H1 (cell line): ENCODE measurements at regions not wholly inside any gene's neighbourhood (a gene's known extent, or its start where the extent isn't known, plus 50 kb on each side); places are given as distances from the start of the nearest gene placed in this dataset.

Experiments
- CTCF ChIA-PET: fragments of 300-600 bp; sonication (Branson Sonifier 250); formaldehyde crosslinking; loops from one replicate; lab custom pipeline; 2021; ENCODE audit not compliant: partially characterized antibody; lab: Charles Lee
- POLR2A ChIA-PET: fragments of 300-600 bp; sonication (Branson Sonifier 250); formaldehyde crosslinking; loops from one replicate; lab custom pipeline; 2021; ENCODE audit warnings: inconsistent platforms; ENCODE audit not compliant: partially characterized antibody; lab: Charles Lee
- DNase-seq, 2 experiments: peaks; one replicate each; pipeline versions ENCODE4 v3.0.0 to v3.0.0-alpha.2; 2010 to 2022; ENCODE audit warnings: low spot score in 2 of 2, low read depth in 1 of 2, mixed read lengths in 1 of 2
- FAIRE-seq: peaks from 2 replicates; lab custom pipeline; 2011; peaks lifted over from hg19 to GRCh38; lab: Jason Lieb, UNC
- H2AFZ ChIP-seq: 2 replicates; pipeline ENCODE4 v1.8.1; 2012; ENCODE audit warnings: low read length, inconsistent platforms
- H2AK5ac ChIP-seq: 2 replicates; pipeline ENCODE4 v1.6.1; 2013; ENCODE audit warnings: low read depth, low read length
- H2BK120ac ChIP-seq: replicated peaks from 2 replicates; pipeline ENCODE3; 2013; ENCODE audit warnings: low read depth, low read length, inconsistent platforms
- H2BK12ac ChIP-seq: 2 replicates; pipeline ENCODE4 v1.6.1; 2013; ENCODE audit warnings: low read depth, low read length
- H2BK15ac ChIP-seq: 2 replicates; pipeline ENCODE4 v1.6.1; 2013; ENCODE audit warnings: low read length
- H2BK20ac ChIP-seq: 2 replicates; pipeline ENCODE4 v1.6.1; 2013; ENCODE audit warnings: low read length
- H2BK5ac ChIP-seq: 2 replicates; pipeline ENCODE4 v1.6.1; 2013; ENCODE audit warnings: low read depth, low read length
- H3K14ac ChIP-seq: 2 replicates; pipeline ENCODE4 v1.6.1; 2013; ENCODE audit warnings: inconsistent platforms; ENCODE audit not compliant: insufficient read length
- H3K18ac ChIP-seq: 2 replicates; pipeline ENCODE4 v1.6.1; 2013; ENCODE audit warnings: low read length; ENCODE audit errors: extremely low read depth
- H3K23ac ChIP-seq: 2 replicates; pipeline ENCODE4 v1.6.1; 2013; ENCODE audit warnings: inconsistent platforms; ENCODE audit not compliant: insufficient read length
- H3K23me2 ChIP-seq: 2 replicates; pipeline ENCODE4 v1.6.1; 2013; ENCODE audit warnings: low read depth, low read length
- H3K27ac ChIP-seq: 2 replicates; pipeline ENCODE4 v1.6.1; 2011; ENCODE audit warnings: low read depth, low read length, inconsistent platforms
- H3K27me3 ChIP-seq, 4 experiments: replicated peaks in 1 of 4; 1 replicate in 1 of 4; 2 replicates in 3 of 4; pipeline versions ENCODE4 v1.6.1 to v1.8.1; 2011 to 2013; ENCODE audit warnings: low read length in 3 of 4, mild to moderate bottlenecking in 3 of 4, inconsistent platforms in 2 of 4, mixed read lengths in 2 of 4, moderate library complexity in 1 of 4; ENCODE audit not compliant: control insufficient read depth in 3 of 4, insufficient read depth in 3 of 4; ENCODE audit errors: extremely low read depth in 1 of 4
- H3K36me3 ChIP-seq, 4 experiments: 2 replicates each; pipeline versions ENCODE4 v1.6.1 to v1.8.1; 2011 to 2013; ENCODE audit warnings: mild to moderate bottlenecking in 4 of 4, low read length in 3 of 4, moderate library complexity in 2 of 4, control low read depth in 1 of 4, inconsistent platforms in 1 of 4; ENCODE audit not compliant: insufficient read depth in 4 of 4, control insufficient read depth in 2 of 4
- H3K4ac ChIP-seq: replicated peaks from 2 replicates; pipeline ENCODE3; 2013; ENCODE audit warnings: low read length, low read depth, mixed read lengths, inconsistent platforms; ENCODE audit not compliant: insufficient read length
- H3K4me1 ChIP-seq, 4 experiments: replicated peaks in 1 of 4; 1 replicate in 1 of 4; 2 replicates in 3 of 4; pipeline versions ENCODE4 v1.6.1 to v1.8.1; 2011 to 2013; ENCODE audit warnings: low read length in 3 of 4, inconsistent platforms in 2 of 4, mixed read lengths in 1 of 4; ENCODE audit not compliant: insufficient read depth in 4 of 4, control insufficient read depth in 3 of 4
- H3K4me2 ChIP-seq, 2 experiments: 2 replicates each; pipeline versions ENCODE4 v1.6.1 to v1.8.1; 2011 to 2013; ENCODE audit warnings: low read depth in 2 of 2, low read length in 2 of 2, control low read depth in 1 of 2, inconsistent platforms in 1 of 2, mild to moderate bottlenecking in 1 of 2; ENCODE audit not compliant: insufficient read depth in 1 of 2
- H3K4me3 ChIP-seq, 4 experiments: fragments of 200-600, 300-600 bp in 1 of 4; sonication (generic), shearing (Covaris generic), sonication (Bioruptor Twin) in 1 of 4; 2 replicates each; pipeline versions ENCODE4 v1.5.1 to v1.8.1; 2011 to 2016; ENCODE audit warnings: low read length in 4 of 4, low read depth in 3 of 4, control low read depth in 2 of 4, inconsistent platforms in 2 of 4, mild to moderate bottlenecking in 2 of 4, mixed read lengths in 1 of 4, moderate library complexity in 1 of 4; ENCODE audit not compliant: insufficient read depth in 2 of 4; ENCODE audit errors: extremely low read depth in 1 of 4
- H3K56ac ChIP-seq: replicated peaks from 2 replicates; pipeline ENCODE3; 2013; ENCODE audit warnings: low read depth, mild to moderate bottlenecking, mixed read lengths, low read length, inconsistent platforms; ENCODE audit not compliant: insufficient read length
- H3K79me1 ChIP-seq: 2 replicates; pipeline ENCODE4 v1.6.1; 2013; ENCODE audit warnings: low read depth, low read length, control low read depth
- H3K79me2 ChIP-seq, 2 experiments: 2 replicates each; pipeline versions ENCODE4 v1.6.1 to v1.8.1; 2012 to 2013; ENCODE audit warnings: low read length in 2 of 2, mild to moderate bottlenecking in 2 of 2, inconsistent platforms in 1 of 2; ENCODE audit not compliant: insufficient read depth in 2 of 2, control insufficient read depth in 1 of 2
- H3K9ac ChIP-seq, 4 experiments: replicated peaks in 1 of 4; 1 replicate in 1 of 4; 2 replicates in 3 of 4; pipeline versions ENCODE4 v1.6.1 to v1.8.1; 2011 to 2013; ENCODE audit warnings: low read depth in 3 of 4, low read length in 3 of 4, control low read depth in 2 of 4, mild to moderate bottlenecking in 2 of 4, moderate library complexity in 2 of 4, inconsistent platforms in 1 of 4; ENCODE audit errors: extremely low read depth in 1 of 4
- H3K9me3 ChIP-seq, 2 experiments: 2 replicates each; pipeline versions ENCODE4 v1.6.1 to v1.8.1; 2012 to 2013; ENCODE audit warnings: mild to moderate bottlenecking in 2 of 2, moderate library complexity in 2 of 2, control low read depth in 1 of 2, inconsistent platforms in 1 of 2, low read depth in 1 of 2, low read length in 1 of 2, mixed read lengths in 1 of 2; ENCODE audit not compliant: insufficient read depth in 2 of 2
- H4K20me1 ChIP-seq, 2 experiments: replicated peaks in 1 of 2; 2 replicates each; pipeline versions ENCODE3 to v1.8.1; 2011 to 2013; ENCODE audit warnings: inconsistent platforms in 2 of 2, low read length in 2 of 2, mild to moderate bottlenecking in 1 of 2; ENCODE audit not compliant: insufficient read depth in 2 of 2, control insufficient read depth in 1 of 2
- H4K5ac ChIP-seq: 2 replicates; pipeline ENCODE4 v1.6.1; 2013; ENCODE audit warnings: low read length, low read depth, mixed read lengths, inconsistent platforms; ENCODE audit not compliant: insufficient read length
- H4K8ac ChIP-seq: 2 replicates; pipeline ENCODE4 v1.8.0; 2013; ENCODE audit warnings: mild to moderate bottlenecking, moderate library complexity, low read length, inconsistent platforms; ENCODE audit not compliant: insufficient read depth; ENCODE audit errors: extremely low read depth
- H4K91ac ChIP-seq: replicated peaks from 2 replicates; pipeline ENCODE3; 2013; ENCODE audit warnings: low read length, mixed read lengths, inconsistent platforms; ENCODE audit not compliant: insufficient read length
- BACH1 ChIP-seq: IDR thresholded peaks from 2 replicates; pipeline ENCODE4 v1.6.1; 2012; ENCODE audit warnings: low read length, improper control_type of control experiment
- BCL11A ChIP-seq, 2 experiments: IDR thresholded peaks; one replicate each; pipeline ENCODE4 v1.6.1; 2011; ENCODE audit warnings: low read depth in 2 of 2, low read length in 2 of 2, mild to moderate bottlenecking in 2 of 2
- CREB1 ChIP-seq: IDR thresholded peaks from 2 replicates; pipeline ENCODE4 v1.6.1; 2012; ENCODE audit warnings: inconsistent platforms
- GABPA ChIP-seq: IDR thresholded peaks from 2 replicates; pipeline ENCODE4 v1.6.1; 2011; ENCODE audit warnings: mild to moderate bottlenecking, low read length, moderate library complexity, borderline replicate concordance; ENCODE audit not compliant: insufficient read depth
- HDAC2 ChIP-seq, 2 experiments: fragments of 300-600 bp in 1 of 2; sonication (generic) in 1 of 2; IDR thresholded peaks; 2 replicates each; pipeline ENCODE4 v1.6.1; 2011 to 2012; ENCODE audit warnings: low read depth in 2 of 2, low read length in 2 of 2, mild to moderate bottlenecking in 2 of 2, moderate library complexity in 2 of 2, borderline replicate concordance in 1 of 2, inconsistent platforms in 1 of 2
- HDAC6 ChIP-seq: IDR thresholded peaks from one replicate; pipeline ENCODE4 v1.7.1; 2012; ENCODE audit warnings: low read depth, mild to moderate bottlenecking, inconsistent platforms, low read length, moderate library complexity
- MAFK ChIP-seq: IDR thresholded peaks from 2 replicates; pipeline ENCODE4 v1.6.1; 2012; ENCODE audit warnings: low read depth, mild to moderate bottlenecking, improper control_type of control experiment, low read length
- PHF8 ChIP-seq: fragments of 200-600 bp; sonication (generic); conservative IDR thresholded peaks from 2 replicates; pipeline ENCODE4 v1.7.1; 2012; ENCODE audit warnings: low read depth, mild to moderate bottlenecking, inconsistent platforms, low read length, moderate library complexity
- POU5F1 ChIP-seq: IDR thresholded peaks from 2 replicates; pipeline ENCODE4 v1.6.1; 2011; ENCODE audit warnings: low read depth, mild to moderate bottlenecking, low read length, moderate library complexity
- SRF ChIP-seq: IDR thresholded peaks from 2 replicates; pipeline ENCODE4 v1.6.1; 2011; ENCODE audit warnings: mild to moderate bottlenecking, low read depth, low read length, moderate library complexity
- TAF7 ChIP-seq: optimal IDR thresholded peaks from 2 replicates; pipeline ENCODE3; 2011; ENCODE audit warnings: low read depth, mild to moderate bottlenecking, inconsistent platforms, low read length, moderate library complexity, borderline replicate concordance
- TEAD4 ChIP-seq: IDR thresholded peaks from 2 replicates; pipeline ENCODE4 v1.6.1; 2012; ENCODE audit warnings: low read depth, low read length, inconsistent platforms, mixed read lengths
- ZNF274 ChIP-seq: IDR thresholded peaks from 2 replicates; pipeline ENCODE4 v1.7.0; 2012; ENCODE audit warnings: low read length, borderline replicate concordance; ENCODE audit errors: extremely low read depth
- WGBS, 2 experiments: shearing (Covaris generic) in 1 of 2; methylation state at CpG; one replicate each; pipeline versions ENCODE4 v1.1.6 to v1.1.7; 2013 to 2015; ENCODE audit warnings: low lambda C conversion rate in 2 of 2, mixed read lengths in 2 of 2, inconsistent platforms in 1 of 2, low coverage in 1 of 2, missing lambda C conversion rate in 1 of 2; ENCODE audit not compliant: insufficient replicate concordance in 2 of 2, insufficient coverage in 1 of 2, insufficient read length in 1 of 2; ENCODE audit errors: extremely low coverage in 1 of 2, missing lambda C conversion rate in 1 of 2; 5-methylcytosine and 5-hydroxymethylcytosine counted together
- TF ChIP-seq, protein P1 (sequence below): IDR thresholded peaks from 2 replicates; pipeline ENCODE4 v1.6.1; 2012; ENCODE audit warnings: low read length, inconsistent platforms

DNA sequence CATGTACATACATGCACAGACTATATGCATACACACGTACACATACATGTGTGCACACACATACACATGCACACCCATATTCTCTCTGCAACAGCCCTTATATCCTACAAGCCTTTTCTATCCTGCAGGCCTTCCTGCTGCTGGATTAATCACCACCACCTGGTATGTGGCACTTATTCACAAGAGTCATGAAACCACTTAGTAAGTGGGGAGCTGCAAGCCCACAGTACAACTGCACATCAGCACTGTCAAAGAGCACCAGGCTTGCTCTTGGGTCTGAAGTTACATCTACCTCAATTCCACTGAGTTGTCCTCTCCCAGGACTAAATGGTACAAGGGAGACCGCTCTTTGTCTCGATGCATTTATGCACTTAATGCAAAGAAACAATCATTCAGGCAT lies 233.2 kb downstream of the KLF13 start:
- Histone ChIP-seq H2BK12ac (no peak overlapping the region), H4K5ac (no peak overlapping the region), H3K4me1 (no peaks in the 10 kb centered on the region), H2BK20ac (no peak overlapping the region), H2BK15ac (no peak overlapping the region), H3K27ac (no peak overlapping the region), H4K8ac (no peak overlapping the region), H2BK5ac (no peak overlapping the region), H3K23ac (no peak overlapping the region), H3K23me2 (no peaks in the 10 kb centered on the region; the same call in 1 of the 2 replicates), H3K18ac (no peak overlapping the region), H3K27me3 (no peaks in the 10 kb centered on the region), H3K4me2 (no peak overlapping the region), H3K36me3 (no peaks in the 10 kb centered on the region), H3K56ac (no peak overlapping the region), H3K4me3 (no peak overlapping the region), H2BK120ac (no peak overlapping the region), H3K9ac (no peak overlapping the region), H4K20me1 (peaks cover 0 to 4% of the 10 kb centered on the region in 2 experiments), H3K79me2 (no peaks in the 10 kb centered on the region; a peak in 1 of 4 replicates), H3K9me3 (no peaks in the 10 kb centered on the region), H2AFZ (no peak overlapping the region), H3K4ac (no peak overlapping the region), H3K14ac (no peak overlapping the region), H3K79me1 (no peaks in the 10 kb centered on the region), H2AK5ac (no peak overlapping the region), H4K91ac (no peak overlapping the region)
- WGBS, 2 experiments = 92% methylated on average over 3 of the region's 3 CpGs; no CpG with 5 or more reads in 1 of the 2 experiments
- FAIRE-seq (no peak), DNase-seq (no peak)
- ChIA-PET CTCF (no interaction called here), POLR2A (no interaction called here)
- TF ChIP-seq GABPA (no peak), CREB1 (no peak), SRF (no peak), PHF8 (no peak), TEAD4 (no peak), TAF7 (no peak), POU5F1 (no peak), MAFK (no peak), BCL11A (IDR thresholded peaks at IDR 0.05; ENCODE audit: low read depth in 2 of 2, low read length in 2 of 2) (no peak), HDAC6 (no peak), ZNF274 (no peak), BACH1 (no peak), HDAC2 (IDR thresholded peaks at IDR 0.05; ENCODE audit: borderline replicate concordance in 1 of 2, low read depth in 2 of 2, low read length in 2 of 2) (no peak)
- TF ChIP-seq, protein P1, sequence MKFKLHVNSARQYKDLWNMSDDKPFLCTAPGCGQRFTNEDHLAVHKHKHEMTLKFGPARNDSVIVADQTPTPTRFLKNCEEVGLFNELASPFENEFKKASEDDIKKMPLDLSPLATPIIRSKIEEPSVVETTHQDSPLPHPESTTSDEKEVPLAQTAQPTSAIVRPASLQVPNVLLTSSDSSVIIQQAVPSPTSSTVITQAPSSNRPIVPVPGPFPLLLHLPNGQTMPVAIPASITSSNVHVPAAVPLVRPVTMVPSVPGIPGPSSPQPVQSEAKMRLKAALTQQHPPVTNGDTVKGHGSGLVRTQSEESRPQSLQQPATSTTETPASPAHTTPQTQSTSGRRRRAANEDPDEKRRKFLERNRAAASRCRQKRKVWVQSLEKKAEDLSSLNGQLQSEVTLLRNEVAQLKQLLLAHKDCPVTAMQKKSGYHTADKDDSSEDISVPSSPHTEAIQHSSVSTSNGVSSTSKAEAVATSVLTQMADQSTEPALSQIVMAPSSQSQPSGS = no peak
